B cell (primary cell): ENCODE measurements at regions not wholly inside any gene's neighbourhood (a gene's known extent, or its start where the extent isn't known, plus 50 kb on each side); places are given as distances from the start of the nearest gene placed in this dataset.

Experiments used
- ATAC-seq: fragments of 200-7000 bp; cut with Tn5 transposase; one replicate; pipeline ENCODE4 v1.10.0; 2021; ENCODE audit warnings: low read depth, mild to moderate bottlenecking, moderate number of reproducible peaks, moderate library complexity
- CTCF ChIA-PET: fragments of 350-600 bp; sonication (Branson Sonifier 250); formaldehyde crosslinking; loops from one replicate; lab custom pipeline; 2021; ENCODE audit warnings: antibody characterized with exemption, inconsistent platforms; lab: Charles Lee
- POLR2A ChIA-PET: fragments of 350-600 bp; sonication (Branson Sonifier 250); formaldehyde crosslinking; loops from one replicate; lab custom pipeline; 2021; ENCODE audit warnings: antibody characterized with exemption; lab: Charles Lee
- DNase-seq: peaks from one replicate; pipeline ENCODE4 v3.0.0; 2013
- H2AFZ ChIP-seq: 2 replicates; pipeline ENCODE4 v1.6.1; 2012; ENCODE audit warnings: mild to moderate bottlenecking, low read depth, low read length; ENCODE audit not compliant: insufficient read depth, poor library complexity, severe bottlenecking
- H3K27ac ChIP-seq, 2 donors: 1 replicate in 1 of 2; 2 replicates in 1 of 2; pipeline ENCODE4 v1.5.1; 2012 to 2013; ENCODE audit warnings: low read length in 2 of 2, mild to moderate bottlenecking in 2 of 2, moderate library complexity in 1 of 2
- H3K27me3 ChIP-seq, 4 experiments: fragments of 200-600 bp in 1 of 4; sonication (generic) in 1 of 4; replicated peaks in 1 of 4; 1 replicate in 2 of 4; 2 replicates in 2 of 4; pipeline versions ENCODE4 v1.6.1 to v1.7.0; 2013 to 2016; ENCODE audit warnings: low read length in 3 of 4, mild to moderate bottlenecking in 2 of 4, mixed read lengths in 1 of 4, moderate library complexity in 1 of 4; ENCODE audit not compliant: insufficient read depth in 4 of 4, control insufficient read depth in 3 of 4; ENCODE audit errors: control extremely low read depth in 1 of 4
- H3K36me3 ChIP-seq, 2 experiments: replicated peaks in 1 of 2; 1 replicate in 1 of 2; 2 replicates in 1 of 2; pipeline versions ENCODE4 v1.6.1 to v1.7.1; 2013; ENCODE audit warnings: low read length in 1 of 2; ENCODE audit not compliant: insufficient read depth in 2 of 2, control insufficient read depth in 1 of 2; ENCODE audit errors: control extremely low read depth in 1 of 2, extremely low read depth in 1 of 2
- H3K4me1 ChIP-seq, 2 donors: fragments of 200-600 bp in 1 of 2; sonication (generic) in 1 of 2; 1 replicate in 1 of 2; 2 replicates in 1 of 2; pipeline versions ENCODE4 v1.5.1 to v1.6.1; 2013 to 2017; ENCODE audit warnings: low read length in 2 of 2; ENCODE audit not compliant: control insufficient read depth in 2 of 2, insufficient read depth in 2 of 2
- H3K4me2 ChIP-seq: replicated peaks from 2 replicates; pipeline ENCODE3; 2012; ENCODE audit warnings: mild to moderate bottlenecking, low read depth, low read length; ENCODE audit not compliant: poor library complexity, severe bottlenecking
- H3K4me3 ChIP-seq, 5 experiments: fragments of 200-600 bp in 1 of 5; sonication (generic) in 1 of 5; 1 replicate in 3 of 5; 2 replicates in 2 of 5; pipeline versions ENCODE4 v1.5.1 to v1.7.0; 2011 to 2016; ENCODE audit warnings: low read length in 4 of 5, mild to moderate bottlenecking in 4 of 5, low read depth in 2 of 5, control low read depth in 1 of 5, moderate library complexity in 1 of 5; ENCODE audit not compliant: insufficient read depth in 1 of 5; ENCODE audit errors: control extremely low read depth in 1 of 5, extremely low read depth in 1 of 5
- H3K79me2 ChIP-seq: fragments of 200-600 bp; sonication (generic); one replicate; pipeline ENCODE4 v1.6.0; 2016; ENCODE audit warnings: low read length; ENCODE audit not compliant: control insufficient read depth, insufficient read depth
- H3K9ac ChIP-seq: fragments of 200-600 bp; sonication (generic); 2 replicates; pipeline ENCODE4 v1.6.1; 2017; ENCODE audit warnings: mild to moderate bottlenecking, low read length, moderate library complexity
- H3K9me3 ChIP-seq, 3 donors: one replicate each; pipeline versions ENCODE4 v1.6.1 to v1.7.1; 2013; ENCODE audit warnings: low read length in 2 of 3; ENCODE audit not compliant: control insufficient read depth in 2 of 3, insufficient read depth in 1 of 3; ENCODE audit errors: control extremely low read depth in 1 of 3
- H4K20me1 ChIP-seq: 2 replicates; pipeline ENCODE4 v1.6.0; 2012; ENCODE audit warnings: mild to moderate bottlenecking, low read length; ENCODE audit not compliant: insufficient read depth, control insufficient read depth, poor library complexity, severe bottlenecking
- H3K27ac Mint-ChIP-seq: one replicate; pipeline ENCODE4 v1.8.0; 2021; ENCODE audit warnings: mixed read lengths
- H3K27me3 Mint-ChIP-seq: one replicate; pipeline ENCODE4 v1.8.0; 2021; ENCODE audit warnings: mixed read lengths
- H3K4me1 Mint-ChIP-seq: one replicate; pipeline ENCODE4 v1.8.0; 2021; ENCODE audit warnings: mixed read lengths
- H3K4me3 Mint-ChIP-seq: one replicate; pipeline ENCODE4 v1.8.0; 2021; ENCODE audit warnings: mixed read lengths
- H3K9me3 Mint-ChIP-seq: one replicate; pipeline ENCODE4 v1.8.0; 2022; ENCODE audit warnings: mixed read lengths; ENCODE audit not compliant: insufficient read depth
- EZH2 ChIP-seq: IDR thresholded peaks from 2 replicates; pipeline ENCODE4 v1.6.1; 2012; ENCODE audit warnings: borderline replicate concordance, low read depth, mild to moderate bottlenecking, moderate library complexity, low read length; ENCODE audit not compliant: insufficient read depth, poor library complexity, severe bottlenecking
- intact Hi-C: fragments of 100-400 bp; cut with micrococcal nuclease; formaldehyde crosslinking; loops from one replicate; pipeline ENCODE4 v1.10.0; 2022
- TF ChIP-seq, protein P1 (sequence below): fragments of 200-600 bp; IDR thresholded peaks from one replicate; pipeline ENCODE4 v1.8.0; 2022; ENCODE audit warnings: antibody characterized with exemption, mild to moderate bottlenecking

DNA sequence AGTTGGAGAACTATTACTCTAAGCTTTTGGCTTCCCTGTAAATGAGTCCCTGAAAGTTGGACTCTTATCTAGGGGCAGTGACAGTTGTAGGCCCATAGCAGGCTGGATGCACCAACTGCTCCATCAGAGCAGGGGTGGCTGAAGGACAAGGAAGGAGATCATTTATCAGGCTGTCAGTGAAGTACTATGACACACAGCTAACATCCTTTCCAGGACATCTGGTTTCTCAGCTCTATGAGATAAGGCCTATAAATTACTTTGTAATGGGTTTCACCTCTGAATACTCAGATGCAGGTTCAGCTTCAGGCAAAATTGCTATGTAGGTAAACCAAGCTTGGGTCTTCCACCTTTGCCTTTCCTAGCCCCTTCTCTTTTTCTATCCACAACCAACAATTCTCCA is 468.5 kb downstream of the KIF16B start:
- H3K4me2 ChIP-seq = no peak overlapping the region
- no peaks in the 10 kb centered on the region for H3K36me3 ChIP-seq
- Mint-ChIP-seq H3K9me3 (no peaks in the 10 kb centered on the region), H3K4me1 (peaks cover 57% of the 10 kb centered on the region), H3K27me3 (no peaks in the 10 kb centered on the region), H3K4me3 (no peak overlapping the region), H3K27ac (no peak overlapping the region)
- ChIA-PET POLR2A (no interaction called here), CTCF (no interaction called here)
- H3K4me3 ChIP-seq = no peak overlapping the region
- no peak overlapping the region for H3K27ac ChIP-seq
- intact Hi-C loops = no loop called here
- H2AFZ ChIP-seq = no peak overlapping the region
- H3K9me3 ChIP-seq = peaks cover 0 to 3% (median 0%) of the 10 kb centered on the region in 3 donors
- H3K9ac ChIP-seq = no peak overlapping the region
- DNase-seq = no peak
- no peak for TF ChIP-seq EZH2
- TF ChIP-seq, protein P1, sequence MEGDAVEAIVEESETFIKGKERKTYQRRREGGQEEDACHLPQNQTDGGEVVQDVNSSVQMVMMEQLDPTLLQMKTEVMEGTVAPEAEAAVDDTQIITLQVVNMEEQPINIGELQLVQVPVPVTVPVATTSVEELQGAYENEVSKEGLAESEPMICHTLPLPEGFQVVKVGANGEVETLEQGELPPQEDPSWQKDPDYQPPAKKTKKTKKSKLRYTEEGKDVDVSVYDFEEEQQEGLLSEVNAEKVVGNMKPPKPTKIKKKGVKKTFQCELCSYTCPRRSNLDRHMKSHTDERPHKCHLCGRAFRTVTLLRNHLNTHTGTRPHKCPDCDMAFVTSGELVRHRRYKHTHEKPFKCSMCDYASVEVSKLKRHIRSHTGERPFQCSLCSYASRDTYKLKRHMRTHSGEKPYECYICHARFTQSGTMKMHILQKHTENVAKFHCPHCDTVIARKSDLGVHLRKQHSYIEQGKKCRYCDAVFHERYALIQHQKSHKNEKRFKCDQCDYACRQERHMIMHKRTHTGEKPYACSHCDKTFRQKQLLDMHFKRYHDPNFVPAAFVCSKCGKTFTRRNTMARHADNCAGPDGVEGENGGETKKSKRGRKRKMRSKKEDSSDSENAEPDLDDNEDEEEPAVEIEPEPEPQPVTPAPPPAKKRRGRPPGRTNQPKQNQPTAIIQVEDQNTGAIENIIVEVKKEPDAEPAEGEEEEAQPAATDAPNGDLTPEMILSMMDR = no peak
- no peaks in the 10 kb centered on the region for H3K79me2 ChIP-seq
- peaks cover 32 to 34% of the 10 kb centered on the region in 2 donors for H3K4me1 ChIP-seq
- ATAC-seq = no peak
- H3K27me3 ChIP-seq = no peaks in the 10 kb centered on the region
- H4K20me1 ChIP-seq = no peaks in the 10 kb centered on the region
